GM18517 (cell line): ENCODE measurements at regions not wholly inside any gene's neighbourhood (a gene's known extent, or its start where the extent isn't known, plus 50 kb on each side); places are given as distances from the start of the nearest gene placed in this dataset.

ENCODE experiments used
- ATAC-seq: cut with Tn5 transposase; IDR thresholded peaks from one replicate; pipeline ENCODE4 v1.9.1; 2021; ENCODE audit warnings: mild to moderate bottlenecking, moderate library complexity; ENCODE audit not compliant: unreplicated experiment

- no peak for ATAC-seq
These were observed 80.2 kb upstream of the PALMD start for GRCh38 chr1:99565606-99566289.

- ATAC-seq: no peak
These were observed 79.5 kb upstream of the PALMD start for GRCh38 chr1:99566290-99567021.

DNA sequence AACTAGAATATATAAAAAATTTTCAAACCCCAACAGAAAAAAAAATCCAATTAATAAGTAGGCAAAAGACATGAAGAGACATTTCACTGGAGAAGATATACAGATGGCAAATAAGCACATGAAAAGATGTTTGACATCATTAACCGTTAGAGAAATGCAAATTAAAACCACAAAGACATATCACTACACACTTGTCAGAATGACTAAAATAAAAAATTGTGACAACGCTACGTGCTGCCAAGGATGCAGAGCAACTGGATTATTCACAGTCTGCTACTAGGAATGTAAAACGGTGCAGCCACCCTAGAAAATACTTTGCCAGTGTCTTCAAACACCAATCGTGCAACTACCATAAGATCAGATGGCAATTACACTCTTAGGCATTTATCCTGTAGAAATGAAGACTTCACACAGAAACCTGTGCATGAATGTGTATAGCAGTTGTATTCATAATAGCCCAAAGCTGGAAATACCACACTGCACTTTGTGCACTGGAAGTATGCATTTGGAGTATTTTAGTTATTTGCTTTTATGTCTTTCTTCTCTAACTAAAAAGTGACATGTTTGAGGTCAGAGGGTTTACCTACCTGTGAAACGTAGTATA is 75.3 kb upstream of the PALMD start:
- no peak for ATAC-seq

DNA sequence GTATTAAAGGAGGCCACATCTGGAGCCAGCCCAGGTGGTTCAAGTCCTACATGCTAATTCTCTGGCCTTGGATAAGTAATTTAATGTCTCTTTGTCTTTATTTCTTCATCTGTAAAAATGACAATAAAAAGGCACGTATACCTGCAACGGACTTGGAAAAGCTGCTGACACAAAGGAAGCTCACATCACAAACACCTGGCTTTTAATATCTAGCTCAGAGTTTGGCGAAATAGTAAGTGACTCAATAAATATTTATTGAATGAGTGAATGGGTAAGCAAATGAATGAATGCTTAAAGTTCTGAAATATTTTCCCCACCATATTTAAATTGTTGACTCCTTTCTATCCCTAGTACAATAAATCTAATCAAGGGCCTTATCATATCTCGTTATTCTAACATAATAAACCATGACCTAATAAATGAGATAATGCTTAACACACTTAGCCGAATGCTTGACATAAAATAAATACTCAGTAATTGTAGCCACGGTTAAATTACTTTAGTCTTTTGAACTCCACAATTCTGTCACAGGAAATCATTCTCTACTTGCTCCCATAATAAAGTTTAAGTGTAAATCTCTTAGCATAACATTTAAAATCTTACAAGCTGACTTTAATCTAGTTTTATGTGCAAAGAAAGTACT is 74.7 kb upstream of the PALMD start:
- no peak for ATAC-seq

- ATAC-seq: no peak
These were observed 72.3 kb upstream of the PALMD start for GRCh38 chr1:99573431-99574217.

GRCh38 chr1:99577313-99577712 is 68.6 kb upstream of the PALMD start:
- ATAC-seq: no peak

GRCh38 chr1:99579691-99580172 is 66.2 kb upstream of the PALMD start:
- ATAC-seq: no peak

- ATAC-seq: no peak
These were observed 65.5 kb upstream of the PALMD start for GRCh38 chr1:99580451-99580850.

- ATAC-seq: no peak
These were observed 58.9 kb upstream of the PALMD start for GRCh38 chr1:99587008-99587407.

DNA sequence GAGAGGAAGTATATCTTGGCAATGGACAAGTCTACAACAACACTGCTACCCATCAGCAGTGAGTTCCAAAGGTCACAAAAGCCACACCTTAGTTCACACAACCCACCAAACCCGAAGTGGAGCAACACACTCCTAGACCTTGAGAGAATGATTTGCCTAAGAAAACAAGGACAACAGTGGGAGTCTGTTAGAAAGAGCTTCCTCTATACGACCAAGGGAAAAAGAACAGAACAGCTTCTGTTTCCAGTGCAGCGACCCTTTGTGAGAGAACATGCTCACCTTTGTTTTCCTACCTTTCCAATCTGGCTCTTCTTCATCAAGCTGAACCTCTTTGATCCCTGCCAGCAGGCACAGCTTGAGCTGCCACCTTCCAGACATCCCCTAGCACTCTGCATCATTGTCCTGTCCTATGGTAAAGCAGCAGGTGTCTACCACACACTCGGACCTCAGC is 56.7 kb upstream of the PALMD start:
- no peak for ATAC-seq

DNA sequence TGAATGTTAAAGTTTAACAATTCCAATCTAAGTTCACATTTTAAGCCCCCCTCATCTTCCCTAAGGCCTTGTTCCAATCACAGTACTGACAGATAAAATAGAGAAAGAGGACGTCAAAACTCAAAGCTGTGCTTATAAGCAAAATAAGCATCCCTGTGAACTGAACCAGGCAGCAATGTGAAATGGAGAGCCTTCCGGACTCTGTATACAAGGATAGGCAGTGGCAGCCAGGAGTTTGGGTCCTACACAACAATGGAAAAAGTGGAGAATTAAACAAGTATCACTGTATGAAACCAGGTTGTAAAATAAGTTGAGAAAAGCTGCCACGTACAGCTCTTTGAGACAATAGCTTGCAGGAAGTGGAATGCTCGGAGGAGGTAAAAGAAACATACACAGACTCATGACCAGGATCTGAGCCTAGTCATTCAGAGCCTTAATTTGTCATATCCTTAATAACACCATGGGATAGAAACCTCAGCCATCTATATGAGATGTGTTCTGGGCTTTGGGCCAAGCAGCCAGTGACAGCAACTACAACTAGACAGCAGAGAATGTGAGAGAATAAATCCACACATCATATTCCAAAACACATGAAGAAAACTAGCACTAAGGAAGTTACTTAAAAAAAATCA is 55.2 kb upstream of the PALMD start:
- no peak for ATAC-seq

DNA sequence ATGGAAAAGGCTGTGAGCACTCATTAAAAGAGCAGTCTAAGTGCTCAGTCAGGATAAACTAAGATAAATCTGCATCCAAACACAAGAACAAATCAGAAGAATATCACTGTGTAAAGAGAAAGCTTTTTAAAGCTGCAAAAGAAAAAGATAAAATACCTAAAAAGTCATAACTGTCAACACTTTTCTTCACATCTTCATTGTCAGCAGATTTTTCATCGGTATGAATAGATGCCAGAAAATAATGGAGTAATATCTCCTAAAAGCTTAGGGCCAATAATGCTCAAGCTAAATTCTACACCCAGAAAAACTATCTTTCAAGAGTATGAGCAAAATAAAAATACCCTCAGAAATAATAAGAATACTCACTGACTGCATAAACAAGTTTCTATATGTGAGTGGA is 54.0 kb upstream of the PALMD start:
- no peak for ATAC-seq

- ATAC-seq: no peak
These were observed 51.7 kb upstream of the PALMD start for GRCh38 chr1:99594205-99594604.

DNA sequence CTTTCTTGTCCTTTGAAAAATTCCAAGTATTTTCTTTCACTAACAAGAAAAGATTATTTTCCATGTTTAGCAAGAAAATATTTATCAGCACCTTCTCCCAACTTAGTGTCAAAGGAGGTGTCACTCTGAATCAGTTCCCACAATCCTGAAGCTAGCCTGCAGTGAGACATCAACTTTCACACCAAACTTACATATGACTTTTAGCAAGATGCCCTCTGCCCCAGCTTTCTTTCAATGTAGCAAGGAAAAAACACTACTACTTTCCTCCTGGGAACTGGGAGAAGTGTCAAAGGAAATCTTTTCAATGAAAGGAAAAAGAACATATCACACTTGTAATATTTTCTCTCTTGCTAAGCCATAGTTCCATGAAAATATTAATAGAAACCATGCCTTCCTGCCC is 50.9 kb upstream of the PALMD start:
- no peak for ATAC-seq

DNA sequence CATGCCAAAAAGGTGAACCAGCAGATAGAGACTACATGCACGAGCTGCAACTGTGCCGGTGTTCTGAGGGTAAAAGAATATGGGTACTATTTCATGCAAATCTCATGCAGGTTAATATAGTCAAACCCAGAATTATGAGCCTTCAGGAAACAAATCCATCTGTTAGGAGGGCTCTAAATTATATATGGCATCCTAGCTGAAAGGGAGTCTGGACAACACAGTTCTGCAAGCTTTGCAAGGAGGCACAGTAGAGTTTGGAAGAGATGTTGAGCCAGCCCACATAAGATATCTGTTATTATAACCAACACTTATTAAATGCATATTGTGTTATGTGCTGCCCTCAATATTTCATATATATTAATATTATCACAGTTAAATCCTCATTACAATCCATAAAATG is 50.5 kb upstream of the PALMD start:
- ATAC-seq: no peak
